ENCODE measurements at regions not wholly inside any gene's neighbourhood (a gene's known extent, or its start where the extent isn't known, plus 50 kb on each side); places are given as distances from the start of the nearest gene placed in this dataset.

DNA sequence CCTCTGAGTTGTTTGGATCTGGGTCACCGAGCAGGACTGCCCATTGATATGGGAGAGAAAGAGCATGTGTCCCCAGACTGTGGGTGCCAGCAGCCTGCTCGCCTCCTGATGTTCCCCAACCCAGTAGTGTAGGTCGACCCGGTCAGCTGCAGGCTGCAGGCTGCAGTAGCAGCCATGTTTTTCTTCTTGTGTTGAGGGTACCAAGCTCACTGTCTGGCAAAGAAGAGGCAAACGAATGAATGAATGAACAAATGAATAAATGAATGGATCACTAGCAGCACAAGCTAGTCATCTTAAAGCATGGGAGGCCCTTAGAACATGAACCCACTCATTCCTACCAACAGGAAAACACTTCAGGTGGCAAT, 293.2 kb downstream of the SOX9 start:
- Histone ChIP-seq H3K4me2 (no peak overlapping the region), H3K4me3 (no peak overlapping the region), H3K9me2 (ENCODE audit: insufficient read depth) (no peaks in the 10 kb centered on the region; the same call in 1 of the 2 replicates), H4K20me1 (replicated peaks; ENCODE audit: insufficient read depth) (no peaks in the 10 kb centered on the region), H3F3A (replicated peaks; ENCODE audit: low read depth) (no peaks in the 10 kb centered on the region), H3K4me1 (ENCODE audit: insufficient read depth) (no peaks in the 10 kb centered on the region), H3K27me3 (ENCODE audit: insufficient read depth) (peaks cover 8% of the 10 kb centered on the region; the same call in 1 of the 2 replicates), H3K36me3 (ENCODE audit: insufficient read depth) (0 out of 2 replicates have a peak, but pooled peaks cover 5% of the 10 kb centered on the region), H2AFZ (no peak overlapping the region), H3K79me2 (replicated peaks; ENCODE audit: insufficient read depth) (no peaks in the 10 kb centered on the region), H3K27ac (ENCODE audit: low read depth) (no peak overlapping the region)
- TF ChIP-seq STAT1 (IDR thresholded peaks at IDR 0.05; ENCODE audit: unreplicated experiment) (no peak), POLR2AphosphoS5 (IDR thresholded peaks at IDR 0.05; ENCODE audit: low read depth) (no peak), NANOG (IDR thresholded peaks at IDR 0.05; ENCODE audit: borderline replicate concordance) (no peak), JUNB (IDR thresholded peaks at IDR 0.05; ENCODE audit: unreplicated experiment) (no peak), EZH2 (IDR thresholded peaks at IDR 0.05; ENCODE audit: low read depth, unreplicated experiment) (no peak), ZNF114 (CRISPR knock-in tag; IDR thresholded peaks at IDR 0.05) (no peak), EZH2phosphoT487 (IDR thresholded peaks at IDR 0.05; ENCODE audit: unreplicated experiment) (no peak), CREB1 (CRISPR knock-in tag; IDR thresholded peaks at IDR 0.05; ENCODE audit: low read depth) (no peak), ZNF331 (CRISPR knock-in tag; IDR thresholded peaks at IDR 0.05; ENCODE audit: low read depth) (no peak)
- TF ChIP-seq, protein P1, sequence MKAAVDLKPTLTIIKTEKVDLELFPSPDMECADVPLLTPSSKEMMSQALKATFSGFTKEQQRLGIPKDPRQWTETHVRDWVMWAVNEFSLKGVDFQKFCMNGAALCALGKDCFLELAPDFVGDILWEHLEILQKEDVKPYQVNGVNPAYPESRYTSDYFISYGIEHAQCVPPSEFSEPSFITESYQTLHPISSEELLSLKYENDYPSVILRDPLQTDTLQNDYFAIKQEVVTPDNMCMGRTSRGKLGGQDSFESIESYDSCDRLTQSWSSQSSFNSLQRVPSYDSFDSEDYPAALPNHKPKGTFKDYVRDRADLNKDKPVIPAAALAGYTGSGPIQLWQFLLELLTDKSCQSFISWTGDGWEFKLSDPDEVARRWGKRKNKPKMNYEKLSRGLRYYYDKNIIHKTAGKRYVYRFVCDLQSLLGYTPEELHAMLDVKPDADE (IDR thresholded peaks at IDR 0.05) = no peak
- TF ChIP-seq, protein P2, sequence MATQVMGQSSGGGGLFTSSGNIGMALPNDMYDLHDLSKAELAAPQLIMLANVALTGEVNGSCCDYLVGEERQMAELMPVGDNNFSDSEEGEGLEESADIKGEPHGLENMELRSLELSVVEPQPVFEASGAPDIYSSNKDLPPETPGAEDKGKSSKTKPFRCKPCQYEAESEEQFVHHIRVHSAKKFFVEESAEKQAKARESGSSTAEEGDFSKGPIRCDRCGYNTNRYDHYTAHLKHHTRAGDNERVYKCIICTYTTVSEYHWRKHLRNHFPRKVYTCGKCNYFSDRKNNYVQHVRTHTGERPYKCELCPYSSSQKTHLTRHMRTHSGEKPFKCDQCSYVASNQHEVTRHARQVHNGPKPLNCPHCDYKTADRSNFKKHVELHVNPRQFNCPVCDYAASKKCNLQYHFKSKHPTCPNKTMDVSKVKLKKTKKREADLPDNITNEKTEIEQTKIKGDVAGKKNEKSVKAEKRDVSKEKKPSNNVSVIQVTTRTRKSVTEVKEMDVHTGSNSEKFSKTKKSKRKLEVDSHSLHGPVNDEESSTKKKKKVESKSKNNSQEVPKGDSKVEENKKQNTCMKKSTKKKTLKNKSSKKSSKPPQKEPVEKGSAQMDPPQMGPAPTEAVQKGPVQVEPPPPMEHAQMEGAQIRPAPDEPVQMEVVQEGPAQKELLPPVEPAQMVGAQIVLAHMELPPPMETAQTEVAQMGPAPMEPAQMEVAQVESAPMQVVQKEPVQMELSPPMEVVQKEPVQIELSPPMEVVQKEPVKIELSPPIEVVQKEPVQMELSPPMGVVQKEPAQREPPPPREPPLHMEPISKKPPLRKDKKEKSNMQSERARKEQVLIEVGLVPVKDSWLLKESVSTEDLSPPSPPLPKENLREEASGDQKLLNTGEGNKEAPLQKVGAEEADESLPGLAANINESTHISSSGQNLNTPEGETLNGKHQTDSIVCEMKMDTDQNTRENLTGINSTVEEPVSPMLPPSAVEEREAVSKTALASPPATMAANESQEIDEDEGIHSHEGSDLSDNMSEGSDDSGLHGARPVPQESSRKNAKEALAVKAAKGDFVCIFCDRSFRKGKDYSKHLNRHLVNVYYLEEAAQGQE (IDR thresholded peaks at IDR 0.05; ENCODE audit: unreplicated experiment) = no peak
- TF ChIP-seq, protein P3, sequence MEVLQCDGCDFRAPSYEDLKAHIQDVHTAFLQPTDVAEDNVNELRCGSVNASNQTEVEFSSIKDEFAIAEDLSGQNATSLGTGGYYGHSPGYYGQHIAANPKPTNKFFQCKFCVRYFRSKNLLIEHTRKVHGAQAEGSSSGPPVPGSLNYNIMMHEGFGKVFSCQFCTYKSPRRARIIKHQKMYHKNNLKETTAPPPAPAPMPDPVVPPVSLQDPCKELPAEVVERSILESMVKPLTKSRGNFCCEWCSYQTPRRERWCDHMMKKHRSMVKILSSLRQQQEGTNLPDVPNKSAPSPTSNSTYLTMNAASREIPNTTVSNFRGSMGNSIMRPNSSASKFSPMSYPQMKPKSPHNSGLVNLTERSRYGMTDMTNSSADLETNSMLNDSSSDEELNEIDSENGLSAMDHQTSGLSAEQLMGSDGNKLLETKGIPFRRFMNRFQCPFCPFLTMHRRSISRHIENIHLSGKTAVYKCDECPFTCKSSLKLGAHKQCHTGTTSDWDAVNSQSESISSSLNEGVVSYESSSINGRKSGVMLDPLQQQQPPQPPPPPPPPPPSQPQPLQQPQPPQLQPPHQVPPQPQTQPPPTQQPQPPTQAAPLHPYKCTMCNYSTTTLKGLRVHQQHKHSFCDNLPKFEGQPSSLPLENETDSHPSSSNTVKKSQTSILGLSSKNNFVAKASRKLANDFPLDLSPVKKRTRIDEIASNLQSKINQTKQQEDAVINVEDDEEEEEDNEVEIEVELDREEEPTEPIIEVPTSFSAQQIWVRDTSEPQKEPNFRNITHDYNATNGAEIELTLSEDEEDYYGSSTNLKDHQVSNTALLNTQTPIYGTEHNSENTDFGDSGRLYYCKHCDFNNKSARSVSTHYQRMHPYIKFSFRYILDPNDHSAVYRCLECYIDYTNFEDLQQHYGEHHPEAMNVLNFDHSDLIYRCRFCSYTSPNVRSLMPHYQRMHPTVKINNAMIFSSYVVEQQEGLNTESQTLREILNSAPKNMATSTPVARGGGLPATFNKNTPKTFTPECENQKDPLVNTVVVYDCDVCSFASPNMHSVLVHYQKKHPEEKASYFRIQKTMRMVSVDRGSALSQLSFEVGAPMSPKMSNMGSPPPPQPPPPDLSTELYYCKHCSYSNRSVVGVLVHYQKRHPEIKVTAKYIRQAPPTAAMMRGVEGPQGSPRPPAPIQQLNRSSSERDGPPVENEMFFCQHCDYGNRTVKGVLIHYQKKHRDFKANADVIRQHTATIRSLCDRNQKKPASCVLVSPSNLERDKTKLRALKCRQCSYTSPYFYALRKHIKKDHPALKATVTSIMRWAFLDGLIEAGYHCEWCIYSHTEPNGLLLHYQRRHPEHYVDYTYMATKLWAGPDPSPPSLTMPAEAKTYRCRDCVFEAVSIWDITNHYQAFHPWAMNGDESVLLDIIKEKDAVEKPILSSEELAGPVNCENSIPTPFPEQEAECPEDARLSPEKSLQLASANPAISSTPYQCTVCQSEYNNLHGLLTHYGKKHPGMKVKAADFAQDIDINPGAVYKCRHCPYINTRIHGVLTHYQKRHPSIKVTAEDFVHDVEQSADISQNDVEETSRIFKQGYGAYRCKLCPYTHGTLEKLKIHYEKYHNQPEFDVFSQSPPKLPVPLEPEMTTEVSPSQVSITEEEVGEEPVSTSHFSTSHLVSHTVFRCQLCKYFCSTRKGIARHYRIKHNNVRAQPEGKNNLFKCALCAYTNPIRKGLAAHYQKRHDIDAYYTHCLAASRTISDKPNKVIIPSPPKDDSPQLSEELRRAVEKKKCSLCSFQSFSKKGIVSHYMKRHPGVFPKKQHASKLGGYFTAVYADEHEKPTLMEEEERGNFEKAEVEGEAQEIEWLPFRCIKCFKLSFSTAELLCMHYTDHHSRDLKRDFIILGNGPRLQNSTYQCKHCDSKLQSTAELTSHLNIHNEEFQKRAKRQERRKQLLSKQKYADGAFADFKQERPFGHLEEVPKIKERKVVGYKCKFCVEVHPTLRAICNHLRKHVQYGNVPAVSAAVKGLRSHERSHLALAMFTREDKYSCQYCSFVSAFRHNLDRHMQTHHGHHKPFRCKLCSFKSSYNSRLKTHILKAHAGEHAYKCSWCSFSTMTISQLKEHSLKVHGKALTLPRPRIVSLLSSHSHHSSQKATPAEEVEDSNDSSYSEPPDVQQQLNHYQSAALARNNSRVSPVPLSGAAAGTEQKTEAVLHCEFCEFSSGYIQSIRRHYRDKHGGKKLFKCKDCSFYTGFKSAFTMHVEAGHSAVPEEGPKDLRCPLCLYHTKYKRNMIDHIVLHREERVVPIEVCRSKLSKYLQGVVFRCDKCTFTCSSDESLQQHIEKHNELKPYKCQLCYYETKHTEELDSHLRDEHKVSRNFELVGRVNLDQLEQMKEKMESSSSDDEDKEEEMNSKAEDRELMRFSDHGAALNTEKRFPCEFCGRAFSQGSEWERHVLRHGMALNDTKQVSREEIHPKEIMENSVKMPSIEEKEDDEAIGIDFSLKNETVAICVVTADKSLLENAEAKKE (CRISPR knock-in tag; IDR thresholded peaks at IDR 0.05) = no peak
- TF ChIP-seq, protein P4, sequence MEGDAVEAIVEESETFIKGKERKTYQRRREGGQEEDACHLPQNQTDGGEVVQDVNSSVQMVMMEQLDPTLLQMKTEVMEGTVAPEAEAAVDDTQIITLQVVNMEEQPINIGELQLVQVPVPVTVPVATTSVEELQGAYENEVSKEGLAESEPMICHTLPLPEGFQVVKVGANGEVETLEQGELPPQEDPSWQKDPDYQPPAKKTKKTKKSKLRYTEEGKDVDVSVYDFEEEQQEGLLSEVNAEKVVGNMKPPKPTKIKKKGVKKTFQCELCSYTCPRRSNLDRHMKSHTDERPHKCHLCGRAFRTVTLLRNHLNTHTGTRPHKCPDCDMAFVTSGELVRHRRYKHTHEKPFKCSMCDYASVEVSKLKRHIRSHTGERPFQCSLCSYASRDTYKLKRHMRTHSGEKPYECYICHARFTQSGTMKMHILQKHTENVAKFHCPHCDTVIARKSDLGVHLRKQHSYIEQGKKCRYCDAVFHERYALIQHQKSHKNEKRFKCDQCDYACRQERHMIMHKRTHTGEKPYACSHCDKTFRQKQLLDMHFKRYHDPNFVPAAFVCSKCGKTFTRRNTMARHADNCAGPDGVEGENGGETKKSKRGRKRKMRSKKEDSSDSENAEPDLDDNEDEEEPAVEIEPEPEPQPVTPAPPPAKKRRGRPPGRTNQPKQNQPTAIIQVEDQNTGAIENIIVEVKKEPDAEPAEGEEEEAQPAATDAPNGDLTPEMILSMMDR (conservative IDR thresholded peaks at IDR 0.05; ENCODE audit: low read depth in 2 of 2) = no peak
- DNase-seq (ENCODE audit: low spot score) (no peak), ATAC-seq (no peak)
- peaks cover 21% of the 10 kb centered on the region for H3K9me3 Mint-ChIP-seq
- peaks cover 11% of the 10 kb centered on the region for H3K4me1 Mint-ChIP-seq
- H3K36me3 Mint-ChIP-seq (ENCODE audit: low read depth) = peaks cover 16% of the 10 kb centered on the region
- H3K27ac Mint-ChIP-seq = no peak overlapping the region
- no peak overlapping the region for H3K4me3 Mint-ChIP-seq
- H3K27me3 Mint-ChIP-seq (ENCODE audit: insufficient read depth, low read depth, poor library complexity) = peaks cover 19% of the 10 kb centered on the region

Data from GM23338 (cell line).